ENCODE measurements at regions not wholly inside any gene's neighbourhood (a gene's known extent, or its start where the extent isn't known, plus 50 kb on each side); places are given as distances from the start of the nearest gene placed in this dataset.

- no peak for TF ChIP-seq CTCF (IDR thresholded peaks at IDR 0.05)
- TF ChIP-seq EP300 (IDR thresholded peaks at IDR 0.05), result no peak
These were observed 1312.4 kb downstream of the PCDH9 start for GRCh38 chr13:65917731-65918130.
